Heart left ventricle (tissue), 16 donors: ENCODE measurements at regions not wholly inside any gene's neighbourhood (a gene's known extent, or its start where the extent isn't known, plus 50 kb on each side); places are given as distances from the start of the nearest gene placed in this dataset.

ENCODE experiments used
- ATAC-seq, 4 donors: fragments of 200-7000 bp; cut with Tn5 transposase; one replicate each; pipeline ENCODE4 v1.9.1; 2020 to 2022; ENCODE audit warnings: moderate library complexity in 4 of 4, mild to moderate bottlenecking in 3 of 4, moderate number of reproducible peaks in 1 of 4
- DNase-seq, 5 donors: peaks; one replicate each; pipeline ENCODE4 v3.0.0-alpha.2; 2020
- H3K27ac ChIP-seq, 12 donors: fragments of 200-600 bp; sonication (generic) in 4 of 12; one replicate each; pipeline versions ENCODE4 v1.5.0 to v1.8.0; 2016 to 2022; ENCODE audit warnings: mild to moderate bottlenecking in 2 of 12
- H3K27me3 ChIP-seq, 9 donors: fragments of 200-600 bp; sonication (generic) in 2 of 9; one replicate each; pipeline versions ENCODE4 v1.5.1 to v1.8.0; 2016 to 2022; ENCODE audit warnings: mild to moderate bottlenecking in 3 of 9
- H3K36me3 ChIP-seq, 9 donors: fragments of 200-600 bp; sonication (generic) in 2 of 9; one replicate each; pipeline versions ENCODE4 v1.5.0 to v1.8.0; 2018 to 2022; ENCODE audit warnings: mild to moderate bottlenecking in 2 of 9
- H3K4me1 ChIP-seq, 12 donors: fragments of 200-600 bp; sonication (generic) in 4 of 12; one replicate each; pipeline versions ENCODE4 v1.5.0 to v1.8.0; 2016 to 2022; ENCODE audit warnings: mild to moderate bottlenecking in 3 of 12
- H3K4me3 ChIP-seq, 12 donors: fragments of 200-600 bp; sonication (generic) in 4 of 12; one replicate each; pipeline versions ENCODE4 v1.5.0 to v1.8.0; 2017 to 2022; ENCODE audit warnings: mild to moderate bottlenecking in 9 of 12, moderate library complexity in 4 of 12
- H3K9me3 ChIP-seq, 12 donors: fragments of 200-600 bp; sonication (generic) in 4 of 12; one replicate each; pipeline versions ENCODE4 v1.5.0 to v1.8.0; 2016 to 2022; ENCODE audit warnings: mild to moderate bottlenecking in 1 of 12
- CTCF ChIP-seq, 12 donors: fragments of 200-600 bp; sonication (generic) in 4 of 12; IDR thresholded peaks; one replicate each; pipeline versions ENCODE4 v1.5.0 to v1.8.0; 2018 to 2022; ENCODE audit warnings: antibody characterized with exemption in 12 of 12, mild to moderate bottlenecking in 5 of 12
- POLR2A ChIP-seq, 2 donors: fragments of 450-650 bp; IDR thresholded peaks; one replicate each; pipeline ENCODE4 v1.6.1; 2017; ENCODE audit warnings: antibody characterized with exemption in 2 of 2, mild to moderate bottlenecking in 2 of 2, moderate library complexity in 2 of 2
- WGBS, 4 donors: extraction: QIAGEN DNeasy Blood & Tissue Kit in 2 of 4; methylation state at CpG; one replicate each; pipeline versions ENCODE4 v1.1.5 to v1.1.7; 2013 to 2018; 5-methylcytosine and 5-hydroxymethylcytosine counted together
- intact Hi-C, 10 donors: fragments of 100-400 bp; cut with DNase I; formaldehyde crosslinking; loops; one replicate each; pipeline versions ENCODE4 v1.11.1 to v1.14.2; 2022
- donor health status: ischemic (EF 13 %, LVEDD 7.1; RV severe dilation, severe dysfunction).
- donor health status: healthy with polysubstance abuse.
- donor health status: DM: no; HTN: yes; CAD: no.
- donor health status: DM: no; HTN: no; CAD: no.
- donor health status: ischemic (EF 25% LVEDD 6.9; RV normal size, moderate dysfunction).
- donor health status: ischemic (EF 25% LVEDD 5.7; RV mildly dilated, moderate dysfunction).
- donor health status: healthy.
- donor health status: DM: yes; HTN: yes; CAD: no.
- donor health status: ischemic (EF 35%, LVEDD 5.7; RV mildly dilated, moderate dysfunction).
- donor health status: nonischemic (EF 11% LVEDD 7.7; RV severe dilation, severe dysfunction).
- donor health status: DM: yes; HTN: yes; CAD: no.
- donor health status: PGD.
- donor health status: ischemic (EF 29% LVEDD 5.4; RV normal size, mild dysfunction).
- donor health status: nonischemic (EF 23%, LVEDD 6.1; RV moderate dilation, normal function).

- Histone ChIP-seq H3K4me3 (no peak overlapping the region), H3K9me3 (no peaks in the 10 kb centered on the region), H3K27me3 (no peaks in the 10 kb centered on the region), H3K4me1 (peaks cover 0 to 7% (median 0%) of the 10 kb centered on the region in 12 donors), H3K27ac (no peak overlapping the region), H3K36me3 (no peaks in the 10 kb centered on the region)
- TF ChIP-seq CTCF (IDR thresholded peaks at IDR 0.05) (no peak), POLR2A (IDR thresholded peaks at IDR 0.05) (no peak)
- intact Hi-C loops = no loop called here
- no peak for ATAC-seq
- DNase-seq = no peak
Measured at GRCh38 chr13:99796175-99796819, 175.3 kb downstream of the ZIC5 start.

DNA sequence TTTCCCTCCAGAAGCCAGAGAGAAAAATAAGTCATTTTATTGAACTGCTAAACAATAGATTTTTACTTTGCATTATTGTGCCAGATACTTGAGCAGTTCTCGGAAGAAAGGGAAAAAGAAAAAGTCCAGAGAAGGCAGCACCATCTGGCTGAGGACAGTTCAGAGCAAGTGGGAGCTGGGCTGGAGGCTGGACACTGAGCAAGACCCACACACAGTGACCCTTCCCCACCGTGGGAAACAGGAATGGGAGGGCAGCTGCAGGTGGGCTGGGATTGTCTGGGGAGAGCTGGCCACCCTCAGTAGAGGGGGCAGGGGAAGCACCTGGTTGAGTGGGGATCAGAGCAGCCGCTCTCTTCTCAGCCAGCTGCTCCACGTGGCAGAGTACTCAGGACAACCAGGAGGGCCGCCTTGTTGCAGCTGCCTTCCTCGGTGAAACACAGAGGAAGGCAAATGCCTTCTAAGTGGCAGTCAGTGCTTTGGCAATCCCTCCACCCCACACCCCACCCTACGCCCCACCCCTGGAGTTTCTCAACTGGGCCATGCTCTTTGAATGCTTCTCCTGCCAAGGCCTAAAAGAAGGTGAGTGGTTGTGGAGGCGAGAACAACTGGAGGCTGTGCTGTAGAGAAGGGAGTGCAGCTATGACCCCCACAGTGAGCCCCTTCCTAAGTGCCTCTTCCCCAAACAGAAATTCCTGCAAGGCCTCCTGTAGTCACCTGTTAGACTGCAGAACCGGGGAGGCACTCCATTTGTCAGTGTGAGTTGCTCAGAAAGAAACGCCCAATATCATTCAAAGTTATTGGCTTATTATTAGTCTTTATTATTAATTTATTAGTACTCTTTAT is 179.3 kb downstream of the ZIC5 start:
- TF ChIP-seq CTCF (IDR thresholded peaks at IDR 0.05) (no peak), POLR2A (IDR thresholded peaks at IDR 0.05) (no peak)

DNA sequence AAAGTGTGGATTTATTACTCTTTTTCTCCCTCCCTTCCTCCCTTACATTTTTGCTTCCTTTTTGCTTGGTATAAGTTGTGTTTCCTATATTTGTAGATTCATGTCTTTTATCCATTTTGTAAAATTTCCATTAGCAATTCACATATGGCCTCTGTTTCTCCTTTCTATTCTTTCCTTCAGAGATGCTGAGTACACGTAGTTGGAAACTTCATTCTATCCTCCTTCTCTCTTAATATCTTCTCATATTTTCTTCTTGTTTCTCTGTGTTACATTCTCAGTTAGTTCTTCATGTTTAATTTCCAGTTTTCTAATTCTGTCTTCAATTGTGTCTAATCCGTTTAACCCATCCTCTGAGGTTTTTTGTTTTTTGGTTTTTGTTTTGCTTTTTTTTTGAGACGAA is 188.9 kb downstream of the ZIC5 start:
- H3K36me3 ChIP-seq = no peaks in the 10 kb centered on the region
- 92 to 93% (median 93%) methylated on average over 3 of the region's 3 CpGs for WGBS, 4 donors
- no peaks in the 10 kb centered on the region for H3K4me1 ChIP-seq
- no peak for DNase-seq
- no peak for TF ChIP-seq CTCF (IDR thresholded peaks at IDR 0.05)
- no peak for TF ChIP-seq POLR2A (IDR thresholded peaks at IDR 0.05)
- no peak for ATAC-seq
- H3K4me3 ChIP-seq = no peak overlapping the region
- no peak overlapping the region for H3K27ac ChIP-seq
- intact Hi-C loops = no loop called here
- H3K27me3 ChIP-seq = no peaks in the 10 kb centered on the region
- H3K9me3 ChIP-seq = peaks cover 0 to 25% (median 8%) of the 10 kb centered on the region in 12 donors

More for the DNA sequence above, 179.3 kb downstream of the ZIC5 start:
- DNase-seq (no peak), ATAC-seq (no peak)
- no peaks in the 10 kb centered on the region for H3K27me3 ChIP-seq
- no peaks in the 10 kb centered on the region for H3K36me3 ChIP-seq
- peaks cover 0 to 6% (median 0%) of the 10 kb centered on the region in 12 donors for H3K9me3 ChIP-seq
- intact Hi-C loops = no loop called here
- peaks cover 0 to 10% (median 0%) of the 10 kb centered on the region in 12 donors for H3K4me1 ChIP-seq
- WGBS, 4 donors = 74 to 85% (median 75%) methylated on average over 6 to 10 of the region's 10 CpGs
- H3K4me3 ChIP-seq = no peak overlapping the region
- no peak overlapping the region for H3K27ac ChIP-seq

DNA sequence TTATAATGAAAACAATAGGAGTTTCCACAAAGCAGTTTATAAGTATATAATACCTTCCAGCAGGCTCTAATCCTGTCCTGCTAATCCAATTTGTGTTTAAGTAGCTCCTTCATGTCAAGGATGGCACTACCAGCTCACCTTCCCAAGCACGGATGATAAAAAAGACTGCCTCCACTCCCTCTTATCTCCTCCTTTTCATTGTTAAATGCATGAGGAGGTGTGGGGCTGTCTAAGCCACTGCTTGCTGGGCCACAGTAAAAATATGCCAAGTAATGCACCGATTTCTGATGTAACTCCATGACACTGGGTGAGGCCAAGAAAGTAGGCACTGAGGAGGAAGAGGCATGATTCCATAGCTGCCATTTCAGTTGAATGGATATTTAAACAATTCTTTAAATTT is 193.1 kb downstream of the ZIC5 start:
- Histone ChIP-seq H3K27ac (no peak overlapping the region), H3K9me3 (peaks cover 0 to 24% (median 7%) of the 10 kb centered on the region in 12 donors), H3K4me1 (no peaks in the 10 kb centered on the region), H3K27me3 (no peaks in the 10 kb centered on the region), H3K36me3 (no peaks in the 10 kb centered on the region), H3K4me3 (no peak overlapping the region)
- ATAC-seq (no peak), DNase-seq (no peak)
- intact Hi-C loops = no loop called here
- WGBS, 4 donors = 78 to 81% (median 80%) methylated on average over 2 of the region's 2 CpGs
- TF ChIP-seq CTCF (IDR thresholded peaks at IDR 0.05) = no peak
- no peak for TF ChIP-seq POLR2A (IDR thresholded peaks at IDR 0.05)
